ENCODE measurements at regions not wholly inside any gene's neighbourhood (a gene's known extent, or its start where the extent isn't known, plus 50 kb on each side); places are given as distances from the start of the nearest gene placed in this dataset.

GRCh38 chr18:29488617-29489016, 1311.7 kb upstream of the CDH2 start:
- Histone ChIP-seq H3K4me2 (ENCODE audit: control insufficient read depth, extremely low read depth, insufficient read depth, low read depth, low read length) (no peak overlapping the region), H3K4me1 (ENCODE audit: control insufficient read depth, extremely low read depth, insufficient read depth, low read length) (no peaks in the 10 kb centered on the region), H3K27ac (ENCODE audit: control insufficient read depth, insufficient read depth, low read length) (no peak overlapping the region), H3K9me3 (ENCODE audit: control insufficient read depth, low read depth, low read length) (no peaks in the 10 kb centered on the region), H3K79me2 (ENCODE audit: control insufficient read depth, insufficient read depth, low read length) (no peaks in the 10 kb centered on the region), H4K20me1 (ENCODE audit: control insufficient read depth, extremely low read depth, insufficient read depth, low read length) (no peaks in the 10 kb centered on the region), H2AFZ (ENCODE audit: control insufficient read depth, low read length) (no peak overlapping the region), H3K36me3 (ENCODE audit: control insufficient read depth in 2 of 2, extremely low read depth in 1 of 2, insufficient read depth in 2 of 2, low read length in 2 of 2) (no peaks in the 10 kb centered on the region), H3K9ac (ENCODE audit: control insufficient read depth, extremely low read depth, insufficient read depth, low read length) (no peak overlapping the region), H3K27me3 (ENCODE audit: control insufficient read depth, extremely low read depth, insufficient read depth, low read length) (no peaks in the 10 kb centered on the region), H3K9me1 (ENCODE audit: control insufficient read depth, extremely low read depth, insufficient read depth, low read length) (no peaks in the 10 kb centered on the region), H3K4me3 (ENCODE audit: control insufficient read depth in 2 of 3, extremely low read depth in 1 of 3, insufficient read depth in 2 of 3, low read depth in 1 of 3, low read length in 3 of 3) (no peak overlapping the region)
- TF ChIP-seq CTCF (optimal IDR thresholded peaks at IDR 0.05 in 1 of 3, IDR thresholded peaks at IDR 0.05 in 1 of 3, conservative IDR thresholded peaks at IDR 0.05 in 1 of 3; ENCODE audit: extremely low read depth in 1 of 3, insufficient read depth in 2 of 3, low read length in 3 of 3), result no peak
- no peak for TF ChIP-seq EZH2 (IDR thresholded peaks at IDR 0.05; ENCODE audit: low read length)
- dilution Hi-C loops (cut with MboI; ENCODE audit: extremely low pct_ligation_motif_present, low sequenced_read_pairs), result no loop called here
- FAIRE-seq, result no peak
- DNase-seq (ENCODE audit: low read depth, low spot score), result no peak

GRCh38 chr18:29465526-29465925, 1288.6 kb upstream of the CDH2 start:
- no peaks in the 10 kb centered on the region for H3K9me1 ChIP-seq (ENCODE audit: control insufficient read depth, extremely low read depth, insufficient read depth, low read length)
- no peak for FAIRE-seq
- H3K79me2 ChIP-seq (ENCODE audit: control insufficient read depth, insufficient read depth, low read length), result no peaks in the 10 kb centered on the region
- dilution Hi-C loops (cut with MboI; ENCODE audit: extremely low pct_ligation_motif_present, low sequenced_read_pairs), result no loop called here
- no peak for TF ChIP-seq EZH2 (IDR thresholded peaks at IDR 0.05; ENCODE audit: low read length)
- no peaks in the 10 kb centered on the region for H3K9me3 ChIP-seq (ENCODE audit: control insufficient read depth, low read depth, low read length)
- no peaks in the 10 kb centered on the region for H3K4me1 ChIP-seq (ENCODE audit: control insufficient read depth, extremely low read depth, insufficient read depth, low read length)
- no peaks in the 10 kb centered on the region for H3K36me3 ChIP-seq (ENCODE audit: control insufficient read depth in 2 of 2, extremely low read depth in 1 of 2, insufficient read depth in 2 of 2, low read length in 2 of 2)
- no peaks in the 10 kb centered on the region for H4K20me1 ChIP-seq (ENCODE audit: control insufficient read depth, extremely low read depth, insufficient read depth, low read length)
- H2AFZ ChIP-seq (ENCODE audit: control insufficient read depth, low read length), result no peak overlapping the region
- no peaks in the 10 kb centered on the region for H3K27me3 ChIP-seq (ENCODE audit: control insufficient read depth, extremely low read depth, insufficient read depth, low read length)
- H3K4me3 ChIP-seq (ENCODE audit: control insufficient read depth in 2 of 3, extremely low read depth in 1 of 3, insufficient read depth in 2 of 3, low read depth in 1 of 3, low read length in 3 of 3), result no peak overlapping the region
- DNase-seq (ENCODE audit: low read depth, low spot score), result no peak
- H3K4me2 ChIP-seq (ENCODE audit: control insufficient read depth, extremely low read depth, insufficient read depth, low read depth, low read length), result no peak overlapping the region
- no peak overlapping the region for H3K9ac ChIP-seq (ENCODE audit: control insufficient read depth, extremely low read depth, insufficient read depth, low read length)
- no peak overlapping the region for H3K27ac ChIP-seq (ENCODE audit: control insufficient read depth, insufficient read depth, low read length)

GRCh38 chr18:29459972-29460371, 1283.0 kb upstream of the CDH2 start:
- H3K4me2 ChIP-seq (ENCODE audit: control insufficient read depth, extremely low read depth, insufficient read depth, low read depth, low read length), result no peak overlapping the region
- dilution Hi-C loops (cut with MboI; ENCODE audit: extremely low pct_ligation_motif_present, low sequenced_read_pairs), result no loop called here
- no peaks in the 10 kb centered on the region for H4K20me1 ChIP-seq (ENCODE audit: control insufficient read depth, extremely low read depth, insufficient read depth, low read length)
- H3K27me3 ChIP-seq (ENCODE audit: control insufficient read depth, extremely low read depth, insufficient read depth, low read length), result no peaks in the 10 kb centered on the region
- no peaks in the 10 kb centered on the region for H3K36me3 ChIP-seq (ENCODE audit: control insufficient read depth in 2 of 2, extremely low read depth in 1 of 2, insufficient read depth in 2 of 2, low read length in 2 of 2)
- H3K9me3 ChIP-seq (ENCODE audit: control insufficient read depth, low read depth, low read length), result no peaks in the 10 kb centered on the region
- DNase-seq (ENCODE audit: low read depth, low spot score) (no peak), FAIRE-seq (no peak)
- TF ChIP-seq EZH2 (IDR thresholded peaks at IDR 0.05; ENCODE audit: low read length) (no peak), CTCF (optimal IDR thresholded peaks at IDR 0.05 in 1 of 3, IDR thresholded peaks at IDR 0.05 in 1 of 3, conservative IDR thresholded peaks at IDR 0.05 in 1 of 3; ENCODE audit: extremely low read depth in 1 of 3, insufficient read depth in 2 of 3, low read length in 3 of 3) (no peak)
- peaks cover 7% of the 10 kb centered on the region for H3K4me1 ChIP-seq (ENCODE audit: control insufficient read depth, extremely low read depth, insufficient read depth, low read length)
- H3K9ac ChIP-seq (ENCODE audit: control insufficient read depth, extremely low read depth, insufficient read depth, low read length), result no peak overlapping the region
- H3K4me3 ChIP-seq (ENCODE audit: control insufficient read depth in 2 of 3, extremely low read depth in 1 of 3, insufficient read depth in 2 of 3, low read depth in 1 of 3, low read length in 3 of 3), result no peak overlapping the region
- no peaks in the 10 kb centered on the region for H3K79me2 ChIP-seq (ENCODE audit: control insufficient read depth, insufficient read depth, low read length)
- no peaks in the 10 kb centered on the region for H3K9me1 ChIP-seq (ENCODE audit: control insufficient read depth, extremely low read depth, insufficient read depth, low read length)
- no peak overlapping the region for H2AFZ ChIP-seq (ENCODE audit: control insufficient read depth, low read length)
- H3K27ac ChIP-seq (ENCODE audit: control insufficient read depth, insufficient read depth, low read length), result no peak overlapping the region

Measured in keratinocyte (primary cell).